Aorta (tissue), 5 donors: ENCODE measurements at regions not wholly inside any gene's neighbourhood (a gene's known extent, or its start where the extent isn't known, plus 50 kb on each side); places are given as distances from the start of the nearest gene placed in this dataset.
A peak's percentile ranks its signal among the peaks of the same experiment; 100 is the strongest.
"Not testable (repeated sequence)": the region's sequence is repeated elsewhere in the genome, so short reads cannot be mapped to it uniquely, and the experiment has no call there.

Source experiments
- ATAC-seq: fragments of 200-7000 bp; cut with Tn5 transposase; one replicate; pipeline ENCODE4 v1.9.1; 2022; ENCODE audit warnings: moderate library complexity; ENCODE audit not compliant: low FRiP score
- DNase-seq, 2 donors: peaks; one replicate each; pipeline ENCODE4 v3.0.0-alpha.2; 2020
- H3K27ac ChIP-seq, 2 donors: one replicate each; pipeline ENCODE4 v1.5.1; 2013; ENCODE audit warnings: low read length in 2 of 2, mild to moderate bottlenecking in 2 of 2, moderate library complexity in 2 of 2, control low read depth in 1 of 2, inconsistent platforms in 1 of 2, low read depth in 1 of 2
- H3K27me3 ChIP-seq, 2 donors: one replicate each; pipeline ENCODE4 v1.6.1; 2013; ENCODE audit warnings: control low read depth in 1 of 2, low read length in 1 of 2, mild to moderate bottlenecking in 1 of 2, moderate library complexity in 1 of 2; ENCODE audit not compliant: insufficient read depth in 2 of 2, control insufficient read depth in 1 of 2
- H3K36me3 ChIP-seq, 2 donors: one replicate each; pipeline ENCODE4 v1.6.1; 2013; ENCODE audit warnings: control low read depth in 1 of 2, low read length in 1 of 2, mild to moderate bottlenecking in 1 of 2; ENCODE audit not compliant: insufficient read depth in 2 of 2, control insufficient read depth in 1 of 2
- H3K4me1 ChIP-seq, 2 donors: one replicate each; pipeline ENCODE4 v1.6.1; 2013; ENCODE audit warnings: low read length in 2 of 2, control low read depth in 1 of 2, mild to moderate bottlenecking in 1 of 2, moderate library complexity in 1 of 2; ENCODE audit not compliant: insufficient read depth in 2 of 2, control insufficient read depth in 1 of 2
- H3K4me3 ChIP-seq, 2 donors: one replicate each; pipeline ENCODE4 v1.5.1; 2013; ENCODE audit warnings: low read length in 2 of 2, control low read depth in 1 of 2, mild to moderate bottlenecking in 1 of 2
- H3K9me3 ChIP-seq: one replicate; pipeline ENCODE4 v1.6.1; 2013; ENCODE audit warnings: mild to moderate bottlenecking, low read length; ENCODE audit not compliant: control insufficient read depth
- WGBS, 2 donors: extraction: QIAGEN DNeasy Blood & Tissue Kit; methylation state at CpG; one replicate each; pipeline ENCODE4 v1.1.7; 2013; 5-methylcytosine and 5-hydroxymethylcytosine counted together
- intact Hi-C, 2 donors: fragments of 100-400 bp; cut with DNase I; formaldehyde crosslinking; loops; one replicate each; pipeline versions ENCODE4 v1.14.2 to v1.15.0; 2022
- donor health status: healthy with polysubstance abuse.
- donor health status: Bipolar disorder and iron deficiency.
- donor health status: DM: no; HTN: no; CAD: no.
- donor health status: DM: no; HTN: no; CAD: no.
- donor health status: DM: yes; HTN: yes; CAD: no.

GRCh38 chr18:1335345-1335744 is 430.7 kb downstream of the ADCYAP1 start:
- H3K27me3 ChIP-seq, intact Hi-C loops, H3K4me3 ChIP-seq, H3K27ac ChIP-seq, DNase-seq, H3K4me1 ChIP-seq, H3K9me3 ChIP-seq, H3K36me3 ChIP-seq, ATAC-seq: not testable (repeated sequence)
- WGBS, 2 donors: 85 to 86% methylated on average over 11 of the region's 11 CpGs

- Histone ChIP-seq H3K4me1 (no peaks in the 10 kb centered on the region), H3K4me3 (no peak overlapping the region), H3K36me3 (no peaks in the 10 kb centered on the region), H3K27me3 (no peaks in the 10 kb centered on the region), H3K27ac (no peak overlapping the region), H3K9me3 (no peaks in the 10 kb centered on the region)
- DNase-seq (no peak), ATAC-seq (no peak)
- intact Hi-C loops: no loop called here
- WGBS, 2 donors: 46 to 56% methylated on average over 4 of the region's 4 CpGs
These were observed 446.3 kb downstream of the ADCYAP1 start for GRCh38 chr18:1350931-1351450.

GRCh38 chr18:1353025-1353424 is 448.4 kb downstream of the ADCYAP1 start:
- H3K27ac ChIP-seq: no peak overlapping the region
- DNase-seq (no peak), ATAC-seq (no peak)
- no peaks in the 10 kb centered on the region for H3K36me3 ChIP-seq
- no peaks in the 10 kb centered on the region for H3K4me1 ChIP-seq
- no peaks in the 10 kb centered on the region for H3K9me3 ChIP-seq
- no peaks in the 10 kb centered on the region for H3K27me3 ChIP-seq
- no peak overlapping the region for H3K4me3 ChIP-seq
- intact Hi-C loops: no loop called here

GRCh38 chr18:1357724-1358123 is 453.1 kb downstream of the ADCYAP1 start:
- no peaks in the 10 kb centered on the region for H3K27me3 ChIP-seq
- ATAC-seq (no peak), DNase-seq (no peak)
- no peak overlapping the region for H3K27ac ChIP-seq
- no peaks in the 10 kb centered on the region for H3K36me3 ChIP-seq
- WGBS, 2 donors: 69 to 82% methylated on average over 2 of the region's 2 CpGs
- no peaks in the 10 kb centered on the region for H3K4me1 ChIP-seq
- no peaks in the 10 kb centered on the region for H3K9me3 ChIP-seq
- intact Hi-C loops: no loop called here
- no peak overlapping the region for H3K4me3 ChIP-seq

GRCh38 chr18:1361936-1362335 is 457.3 kb downstream of the ADCYAP1 start:
- Histone ChIP-seq H3K9me3 (no peaks in the 10 kb centered on the region), H3K27me3 (no peaks in the 10 kb centered on the region), H3K4me1 (no peaks in the 10 kb centered on the region), H3K4me3 (no peak overlapping the region), H3K27ac (no peak overlapping the region), H3K36me3 (no peaks in the 10 kb centered on the region)
- ATAC-seq: no peak
- no peak for DNase-seq
- intact Hi-C loops: no loop called here
- WGBS, 2 donors: 56% methylated on average over 3 of the region's 3 CpGs

- ATAC-seq (no peak), DNase-seq (no peak)
- intact Hi-C loops: no loop called here
- Histone ChIP-seq H3K4me1 (no peaks in the 10 kb centered on the region), H3K9me3 (no peaks in the 10 kb centered on the region), H3K27ac (no peak overlapping the region), H3K36me3 (no peaks in the 10 kb centered on the region), H3K4me3 (no peak overlapping the region), H3K27me3 (no peaks in the 10 kb centered on the region)
- WGBS, 2 donors: 90 to 94% methylated on average over 6 of the region's 6 CpGs
These were observed 465.9 kb downstream of the ADCYAP1 start for GRCh38 chr18:1370552-1370951.

GRCh38 chr18:1371724-1372123 is 467.1 kb downstream of the ADCYAP1 start:
- ATAC-seq: no peak
- no peaks in the 10 kb centered on the region for H3K36me3 ChIP-seq
- DNase-seq: no peak
- H3K9me3 ChIP-seq: no peaks in the 10 kb centered on the region
- H3K4me1 ChIP-seq: no peaks in the 10 kb centered on the region
- no peak overlapping the region for H3K27ac ChIP-seq
- WGBS, 2 donors: 70 to 75% methylated on average over 1 of the region's 1 CpG
- intact Hi-C loops: no loop called here
- H3K4me3 ChIP-seq: no peak overlapping the region
- no peaks in the 10 kb centered on the region for H3K27me3 ChIP-seq

- Histone ChIP-seq H3K27me3 (no peaks in the 10 kb centered on the region), H3K27ac (no peak overlapping the region), H3K4me1 (no peaks in the 10 kb centered on the region), H3K4me3 (no peak overlapping the region), H3K36me3 (no peaks in the 10 kb centered on the region), H3K9me3 (peaks cover 5% of the 10 kb centered on the region)
- 80 to 81% methylated on average over 3 of the region's 3 CpGs for WGBS, 2 donors
- peak in 1 of 2 donors; percentile 63 for DNase-seq
- ATAC-seq: no peak
- intact Hi-C loops: no loop called here
These were observed 478.8 kb downstream of the ADCYAP1 start for GRCh38 chr18:1383465-1383864.

GRCh38 chr18:1388468-1388867 is 483.8 kb downstream of the ADCYAP1 start:
- H3K27ac ChIP-seq, H3K27me3 ChIP-seq, intact Hi-C loops, ATAC-seq, H3K9me3 ChIP-seq, H3K36me3 ChIP-seq, DNase-seq, H3K4me1 ChIP-seq, H3K4me3 ChIP-seq: not testable (repeated sequence)
